Hepatocyte (in vitro differentiated cells): ENCODE measurements at regions not wholly inside any gene's neighbourhood (a gene's known extent, or its start where the extent isn't known, plus 50 kb on each side); places are given as distances from the start of the nearest gene placed in this dataset.

Experiments used
- DNase-seq: peaks from one replicate; pipeline ENCODE4 v3.0.0-alpha.2; 2016; ENCODE audit warnings: low spot score
- H2AFZ ChIP-seq: fragments of 200-600 bp; sonication (generic); 2 replicates; pipeline ENCODE4 v1.6.0; 2016; ENCODE audit warnings: antibody characterized with exemption, mild to moderate bottlenecking
- H3K27ac ChIP-seq: fragments of 200-600 bp; sonication (generic); 2 replicates; pipeline ENCODE4 v1.5.1; 2016; ENCODE audit warnings: mild to moderate bottlenecking
- H3K27me3 ChIP-seq: fragments of 200-600 bp; sonication (generic); 2 replicates; pipeline ENCODE4 v1.6.1; 2016
- H3K36me3 ChIP-seq: fragments of 200-600 bp; sonication (generic); replicated peaks from 2 replicates; pipeline ENCODE4 v1.5.1; 2016; ENCODE audit warnings: low read depth; ENCODE audit not compliant: insufficient read depth
- H3K4me1 ChIP-seq: fragments of 200-600 bp; sonication (generic); 2 replicates; pipeline ENCODE4 v1.5.1; 2016; ENCODE audit warnings: mild to moderate bottlenecking, moderate library complexity; ENCODE audit not compliant: insufficient read depth
- H3K4me2 ChIP-seq: fragments of 200-600 bp; sonication (generic); 2 replicates; pipeline ENCODE4 v1.6.0; 2016
- H3K4me3 ChIP-seq: fragments of 200-600 bp; sonication (generic); 2 replicates; pipeline ENCODE4 v1.5.1; 2016; ENCODE audit warnings: mild to moderate bottlenecking
- H3K79me2 ChIP-seq: fragments of 200-600 bp; sonication (generic); 2 replicates; pipeline ENCODE4 v1.6.0; 2017; ENCODE audit warnings: mild to moderate bottlenecking
- H3K9me2 ChIP-seq: fragments of 200-600 bp; sonication (generic); replicated peaks from 2 replicates; pipeline ENCODE4 v1.6.0; 2017; ENCODE audit warnings: mild to moderate bottlenecking; ENCODE audit not compliant: insufficient read depth
- H3K9me3 ChIP-seq: fragments of 200-600 bp; sonication (generic); 2 replicates; pipeline ENCODE4 v1.5.1; 2016; ENCODE audit warnings: low read depth, mild to moderate bottlenecking
- H4K20me1 ChIP-seq: fragments of 200-600 bp; sonication (generic); 2 replicates; pipeline ENCODE4 v1.6.0; 2016; ENCODE audit warnings: mild to moderate bottlenecking; ENCODE audit not compliant: insufficient read depth, poor library complexity, severe bottlenecking
- CTCF ChIP-seq: fragments of 200-600 bp; sonication (generic); IDR thresholded peaks from 2 replicates; pipeline ENCODE4 v1.5.1; 2016; ENCODE audit warnings: antibody characterized with exemption, mild to moderate bottlenecking; ENCODE audit not compliant: poor library complexity
- EZH2 ChIP-seq: fragments of 200-600 bp; sonication (generic); IDR thresholded peaks from 2 replicates; pipeline ENCODE4 v1.6.1; 2016; ENCODE audit warnings: antibody characterized with exemption, mild to moderate bottlenecking, borderline replicate concordance
- EZH2phosphoT487 ChIP-seq: fragments of 200-600 bp; sonication (generic); IDR thresholded peaks from one replicate; pipeline ENCODE4 v1.6.1; 2018; ENCODE audit warnings: antibody characterized with exemption, mild to moderate bottlenecking, low read depth, moderate library complexity; ENCODE audit not compliant: unreplicated experiment, severe bottlenecking
- WGBS: methylation state at CpG from one replicate; pipeline ENCODE4 v1.1.6; 2016; ENCODE audit warnings: low lambda C conversion rate; ENCODE audit errors: missing lambda C conversion rate; 5-methylcytosine and 5-hydroxymethylcytosine counted together

GRCh38 chr20:58139849-58140786 lies 88.3 kb downstream of the ANKRD60 start:
- DNase-seq = no peak
- Histone ChIP-seq H3K27ac (no peak overlapping the region), H3K9me2 (no peaks in the 10 kb centered on the region), H3K4me3 (no peak overlapping the region), H3K36me3 (no peaks in the 10 kb centered on the region), H3K9me3 (no peaks in the 10 kb centered on the region), H3K4me1 (peaks cover 3% of the 10 kb centered on the region), H3K27me3 (peaks cover 17% of the 10 kb centered on the region), H3K4me2 (no peak overlapping the region), H4K20me1 (no peaks in the 10 kb centered on the region), H2AFZ (no peak overlapping the region), H3K79me2 (no peaks in the 10 kb centered on the region)
- TF ChIP-seq CTCF (no peak), EZH2 (no peak)
- WGBS = 87% methylated on average over 19 of the region's 19 CpGs

GRCh38 chr20:58138395-58138794 lies 90.1 kb downstream of the ANKRD60 start:
- WGBS = 89% methylated on average over 6 of the region's 6 CpGs
- DNase-seq = no peak

GRCh38 chr20:58137651-58138265 lies 90.7 kb downstream of the ANKRD60 start:
- no peak for DNase-seq
- Histone ChIP-seq H3K9me3 (no peaks in the 10 kb centered on the region), H3K9me2 (no peaks in the 10 kb centered on the region), H3K79me2 (no peaks in the 10 kb centered on the region), H3K27me3 (peaks cover 30% of the 10 kb centered on the region), H3K4me1 (peaks cover 8% of the 10 kb centered on the region), H4K20me1 (no peaks in the 10 kb centered on the region), H3K27ac (no peak overlapping the region), H3K36me3 (no peaks in the 10 kb centered on the region), H2AFZ (no peak overlapping the region), H3K4me2 (no peak overlapping the region), H3K4me3 (no peak overlapping the region)
- 89% methylated on average over 9 of the region's 9 CpGs for WGBS
- TF ChIP-seq EZH2 = no peak
- TF ChIP-seq CTCF = no peak
- TF ChIP-seq EZH2phosphoT487 = no peak

More at GRCh38 chr20:58138395-58138794, 90.1 kb downstream of the ANKRD60 start:
- no peak for TF ChIP-seq EZH2phosphoT487
- no peak for TF ChIP-seq EZH2
- no peak for TF ChIP-seq CTCF
- Histone ChIP-seq H2AFZ (no peak overlapping the region), H3K9me2 (no peaks in the 10 kb centered on the region), H3K4me1 (peaks cover 8% of the 10 kb centered on the region), H3K9me3 (no peaks in the 10 kb centered on the region), H3K36me3 (no peaks in the 10 kb centered on the region), H4K20me1 (no peaks in the 10 kb centered on the region), H3K4me2 (no peak overlapping the region), H3K4me3 (no peak overlapping the region), H3K27me3 (peaks cover 26% of the 10 kb centered on the region), H3K79me2 (no peaks in the 10 kb centered on the region), H3K27ac (no peak overlapping the region)
